DND-41 (cell line): ENCODE measurements at regions not wholly inside any gene's neighbourhood (a gene's known extent, or its start where the extent isn't known, plus 50 kb on each side); places are given as distances from the start of the nearest gene placed in this dataset.

ENCODE experiments used
- EZH2 ChIP-seq: IDR thresholded peaks from 3 replicates; pipeline ENCODE4 v1.6.1; 2012; ENCODE audit warnings: borderline replicate concordance, low read depth, mild to moderate bottlenecking, moderate library complexity, low read length, inconsistent platforms; ENCODE audit not compliant: severe bottlenecking
- TF ChIP-seq, protein P1 (sequence below): IDR thresholded peaks from 2 replicates; pipeline ENCODE4 v1.5.1; 2012; ENCODE audit warnings: borderline replicate concordance, low read length, moderate library complexity, mild to moderate bottlenecking; ENCODE audit not compliant: poor library complexity, severe bottlenecking; ENCODE audit errors: extremely low read depth

DNA sequence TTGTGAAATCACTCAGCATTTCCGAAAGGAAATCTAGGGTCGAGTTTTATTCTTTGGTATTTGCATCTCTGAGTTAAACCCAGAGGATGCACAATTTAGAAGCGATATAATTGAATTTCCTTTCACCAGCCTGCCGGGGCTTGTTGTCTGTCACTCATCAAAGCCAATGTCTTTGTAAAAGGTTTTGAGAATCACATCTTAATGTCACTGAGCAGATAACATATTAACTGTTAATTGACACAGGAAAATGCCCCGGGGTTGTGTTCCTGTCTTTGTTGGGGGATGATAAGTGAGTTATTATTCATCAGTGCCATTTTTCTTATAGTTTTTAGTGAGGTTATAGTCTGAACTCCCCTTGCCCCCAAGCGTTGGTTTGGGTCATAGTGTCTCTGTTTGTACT lies 73.4 kb downstream of the DUSP6 start:
- TF ChIP-seq, protein P1, sequence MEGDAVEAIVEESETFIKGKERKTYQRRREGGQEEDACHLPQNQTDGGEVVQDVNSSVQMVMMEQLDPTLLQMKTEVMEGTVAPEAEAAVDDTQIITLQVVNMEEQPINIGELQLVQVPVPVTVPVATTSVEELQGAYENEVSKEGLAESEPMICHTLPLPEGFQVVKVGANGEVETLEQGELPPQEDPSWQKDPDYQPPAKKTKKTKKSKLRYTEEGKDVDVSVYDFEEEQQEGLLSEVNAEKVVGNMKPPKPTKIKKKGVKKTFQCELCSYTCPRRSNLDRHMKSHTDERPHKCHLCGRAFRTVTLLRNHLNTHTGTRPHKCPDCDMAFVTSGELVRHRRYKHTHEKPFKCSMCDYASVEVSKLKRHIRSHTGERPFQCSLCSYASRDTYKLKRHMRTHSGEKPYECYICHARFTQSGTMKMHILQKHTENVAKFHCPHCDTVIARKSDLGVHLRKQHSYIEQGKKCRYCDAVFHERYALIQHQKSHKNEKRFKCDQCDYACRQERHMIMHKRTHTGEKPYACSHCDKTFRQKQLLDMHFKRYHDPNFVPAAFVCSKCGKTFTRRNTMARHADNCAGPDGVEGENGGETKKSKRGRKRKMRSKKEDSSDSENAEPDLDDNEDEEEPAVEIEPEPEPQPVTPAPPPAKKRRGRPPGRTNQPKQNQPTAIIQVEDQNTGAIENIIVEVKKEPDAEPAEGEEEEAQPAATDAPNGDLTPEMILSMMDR = no peak
- TF ChIP-seq EZH2 = no peak
